GM13977 (cell line): ENCODE measurements at regions not wholly inside any gene's neighbourhood (a gene's known extent, or its start where the extent isn't known, plus 50 kb on each side); places are given as distances from the start of the nearest gene placed in this dataset.

ENCODE experiments used
- DNase-seq: peaks from one replicate; pipeline ENCODE4 v3.0.0; 2012; ENCODE audit warnings: low spot score
- CTCF ChIP-seq: IDR thresholded peaks from 2 replicates; pipeline ENCODE4 v1.5.1; 2012; ENCODE audit warnings: mild to moderate bottlenecking, control low read depth; ENCODE audit not compliant: insufficient read depth; ENCODE audit errors: extremely low read depth, missing control alignments
- in situ Hi-C: fragments of 300-500 bp; cut with MboI; formaldehyde crosslinking; loops from one replicate; pipeline ENCODE4 v1.12.0; 2022; ENCODE audit warnings: low sequenced_read_pairs, low pct_unique_long_range_greater_than_20kb, mixed read lengths, inconsistent platforms; ENCODE audit not compliant: unreplicated experiment

- in situ Hi-C loops, result no loop called here
- no peak for DNase-seq
- no peak for TF ChIP-seq CTCF
Measured at GRCh38 chr10:58925381-58925780, 251.1 kb upstream of the PHYHIPL start.

DNA sequence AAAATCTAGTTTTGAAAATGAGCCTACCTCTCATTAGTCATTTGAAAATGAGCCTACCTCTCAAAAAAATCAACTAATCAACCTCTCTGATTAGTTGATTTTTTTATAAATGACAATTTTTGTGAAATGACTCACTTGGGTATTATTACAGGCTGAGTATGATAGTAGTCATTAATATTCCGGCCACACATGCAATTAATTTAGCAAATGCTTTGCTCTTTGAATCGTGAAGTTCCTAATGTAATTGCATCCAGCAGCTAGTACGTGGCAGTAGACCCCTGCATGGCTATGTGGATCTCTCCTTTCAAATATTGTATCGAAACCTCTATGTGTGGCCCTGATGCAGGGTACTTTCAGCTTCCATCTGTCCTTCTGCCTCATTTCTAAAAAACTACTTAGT lies 245.9 kb upstream of the PHYHIPL start:
- no peak for DNase-seq
- in situ Hi-C loops, result no loop called here
- no peak for TF ChIP-seq CTCF

GRCh38 chr10:58932126-58932525 lies 244.3 kb upstream of the PHYHIPL start:
- TF ChIP-seq CTCF, result no peak
- in situ Hi-C loops, result no loop called here
- no peak for DNase-seq

- DNase-seq, result no peak
- in situ Hi-C loops, result no loop called here
- TF ChIP-seq CTCF, result no peak
Measured at GRCh38 chr10:58932577-58933314, 243.7 kb upstream of the PHYHIPL start.

- DNase-seq, result no peak
- TF ChIP-seq CTCF, result no peak
- in situ Hi-C loops, result no loop called here
Measured at GRCh38 chr10:58936364-58936763, 240.1 kb upstream of the PHYHIPL start.

DNA sequence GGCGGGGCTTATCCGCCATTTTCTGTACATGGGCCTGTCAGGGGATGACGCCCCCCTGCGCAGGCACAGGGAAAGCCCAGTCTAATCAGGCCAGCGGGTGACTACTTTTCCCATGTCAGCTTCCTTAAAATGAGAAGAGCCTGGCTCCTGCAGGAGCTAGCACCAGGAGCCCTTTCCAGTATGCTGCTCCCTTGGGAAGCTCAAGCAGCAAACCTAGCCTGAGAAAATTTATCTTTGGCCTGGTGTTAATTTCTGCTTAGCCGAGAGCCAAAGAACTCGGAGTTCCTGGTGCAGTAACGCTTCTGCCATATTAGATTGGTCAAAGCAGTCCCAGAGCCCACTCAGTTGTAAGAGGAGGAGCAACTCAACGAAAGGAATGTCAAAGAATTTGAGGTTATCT lies 239.0 kb upstream of the PHYHIPL start:
- no peak for DNase-seq
- in situ Hi-C loops, result no loop called here
- no peak for TF ChIP-seq CTCF

GRCh38 chr10:58942724-58943123 lies 233.7 kb upstream of the PHYHIPL start:
- in situ Hi-C loops, result no loop called here
- TF ChIP-seq CTCF, result no peak
- DNase-seq, result no peak
